ENCODE measurements at regions not wholly inside any gene's neighbourhood (a gene's known extent, or its start where the extent isn't known, plus 50 kb on each side); places are given as distances from the start of the nearest gene placed in this dataset.

- TF ChIP-seq CHD7 (IDR thresholded peaks at IDR 0.05; ENCODE audit: low read depth, low read length): no peak
- TF ChIP-seq CREBBP (IDR thresholded peaks at IDR 0.05; ENCODE audit: low read depth, low read length): no peak
Measured at GRCh38 chr2:144085016-144085415, 434.9 kb downstream of the ZEB2 start (continued).
